GM21390 (cell line): ENCODE measurements at regions not wholly inside any gene's neighbourhood (a gene's known extent, or its start where the extent isn't known, plus 50 kb on each side); places are given as distances from the start of the nearest gene placed in this dataset.

Experiments used
- ATAC-seq: cut with Tn5 transposase; IDR thresholded peaks from one replicate; pipeline ENCODE4 v1.9.1; 2021; ENCODE audit not compliant: unreplicated experiment

GRCh38 chr4:45102716-45103115 lies 376.4 kb upstream of the GNPDA2 start:
- no peak for ATAC-seq

DNA sequence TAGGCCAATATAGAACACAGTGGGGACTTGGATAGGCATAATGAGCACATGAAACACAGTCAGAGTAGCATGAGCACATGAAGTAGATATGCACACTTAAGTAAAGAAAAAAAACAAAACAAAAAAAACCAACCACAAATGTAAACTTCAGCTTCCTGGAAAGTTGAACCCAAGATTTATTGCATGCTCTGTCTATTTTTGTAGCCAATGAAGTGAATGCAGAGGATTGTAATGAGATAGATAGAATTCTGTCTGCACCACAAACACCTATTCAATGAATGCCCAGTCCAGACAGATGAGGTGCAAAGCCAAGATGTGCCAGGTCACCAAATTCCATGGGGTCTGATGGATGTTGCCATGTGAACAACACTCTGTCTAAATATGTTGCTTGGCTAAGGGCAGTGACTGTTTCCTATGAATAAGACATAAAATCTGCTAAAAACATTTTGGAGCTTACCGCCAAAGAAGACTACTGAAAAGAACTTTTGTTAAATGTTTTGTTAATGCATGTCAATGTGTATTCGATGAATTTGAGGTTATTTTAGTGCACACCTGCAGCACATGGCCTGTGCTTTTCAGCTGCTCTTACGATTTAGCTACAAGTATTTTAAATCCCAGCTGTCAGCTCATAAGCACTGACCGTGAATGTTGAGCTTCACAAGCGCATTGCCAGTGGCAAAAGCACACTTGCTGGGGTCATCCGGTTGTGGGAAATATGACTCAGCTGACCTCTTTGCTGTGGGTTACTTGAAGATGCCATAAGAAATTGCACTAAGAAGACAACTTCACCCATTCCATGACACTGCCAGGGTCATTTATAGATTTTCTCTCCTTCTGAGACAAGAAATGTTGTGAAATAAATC lies 374.8 kb upstream of the GNPDA2 start:
- no peak for ATAC-seq

DNA sequence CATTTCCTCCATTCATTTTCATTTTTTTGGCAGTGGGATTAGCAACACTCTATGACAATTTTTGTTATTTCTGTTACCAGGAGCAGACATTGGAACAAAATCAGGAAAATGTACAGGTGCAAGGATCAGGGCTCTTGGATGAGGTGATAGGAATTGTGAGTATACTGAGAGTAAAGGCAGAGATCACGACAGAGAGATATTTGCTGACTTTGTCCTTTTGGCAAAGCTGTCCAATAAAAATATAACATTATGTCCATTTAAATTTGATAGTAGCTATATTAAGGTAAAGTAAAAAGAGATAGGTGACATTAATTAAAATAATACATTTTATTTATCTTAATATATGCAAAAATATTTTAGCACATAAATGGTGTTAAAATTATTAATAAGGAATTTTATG lies 373.1 kb upstream of the GNPDA2 start:
- no peak for ATAC-seq

DNA sequence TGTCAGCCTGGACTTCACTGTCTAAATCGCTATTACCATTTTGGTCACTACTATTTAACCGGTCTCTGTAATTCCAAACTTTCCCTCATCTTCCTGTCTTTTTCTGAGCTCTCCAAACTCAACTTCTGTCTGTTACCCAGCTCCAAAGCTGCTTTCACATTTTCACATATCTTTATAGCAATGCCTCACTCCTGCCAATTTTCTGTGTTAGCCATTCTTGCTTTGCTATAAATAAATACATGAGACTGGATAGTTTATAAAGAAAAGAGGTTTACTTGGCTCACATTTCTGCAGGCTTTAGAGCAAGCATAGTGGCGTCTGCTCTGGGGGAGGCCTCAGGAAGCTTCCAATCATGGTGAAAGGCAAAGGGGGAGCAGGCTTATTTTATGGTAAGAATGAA lies 368.3 kb upstream of the GNPDA2 start:
- ATAC-seq, result no peak

DNA sequence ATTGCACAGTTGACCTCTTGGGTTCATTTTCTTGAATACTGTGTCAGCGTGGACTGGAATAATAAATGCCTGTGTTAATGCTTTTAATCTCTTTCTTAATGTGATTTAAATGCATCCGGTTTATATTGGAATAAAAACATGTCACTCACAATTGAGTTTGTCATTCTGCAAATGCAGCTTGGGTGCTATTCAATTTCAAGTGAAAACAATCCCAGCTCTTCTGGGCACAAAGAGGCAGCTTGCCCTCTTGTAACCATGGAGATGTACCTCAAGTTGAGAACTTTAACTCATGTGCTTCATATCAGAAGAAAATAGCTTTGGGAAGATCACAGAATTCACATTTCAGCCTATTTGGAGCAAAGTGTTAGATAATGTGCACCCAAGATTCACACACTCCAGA lies 355.7 kb upstream of the GNPDA2 start:
- no peak for ATAC-seq

DNA sequence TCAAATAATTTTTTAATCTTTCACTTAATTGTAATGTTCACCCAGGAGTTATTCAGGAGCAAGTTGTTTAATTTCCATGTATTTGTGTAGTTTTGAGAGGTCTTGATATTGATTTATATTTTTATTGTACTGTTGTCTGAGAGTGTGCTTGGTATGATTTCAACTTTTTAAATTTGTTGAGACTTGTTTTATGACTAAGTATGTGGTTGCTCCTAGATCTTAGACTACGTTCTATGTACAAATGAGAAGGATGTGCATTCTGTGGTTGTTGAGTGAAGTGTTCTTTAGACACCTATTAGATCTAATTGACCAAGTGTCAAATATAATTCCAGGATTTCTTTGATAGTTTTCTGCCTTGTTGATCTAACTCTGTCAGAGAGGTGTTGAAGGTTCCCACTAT lies 353.3 kb upstream of the GNPDA2 start:
- no peak for ATAC-seq

- ATAC-seq, result no peak
Measured at GRCh38 chr4:45078201-45078600, 351.8 kb upstream of the GNPDA2 start.

- ATAC-seq, result peak; percentile 51
Measured at GRCh38 chr4:45072981-45073380, 346.6 kb upstream of the GNPDA2 start.

GRCh38 chr4:45064741-45065140 lies 338.4 kb upstream of the GNPDA2 start:
- ATAC-seq, result no peak

DNA sequence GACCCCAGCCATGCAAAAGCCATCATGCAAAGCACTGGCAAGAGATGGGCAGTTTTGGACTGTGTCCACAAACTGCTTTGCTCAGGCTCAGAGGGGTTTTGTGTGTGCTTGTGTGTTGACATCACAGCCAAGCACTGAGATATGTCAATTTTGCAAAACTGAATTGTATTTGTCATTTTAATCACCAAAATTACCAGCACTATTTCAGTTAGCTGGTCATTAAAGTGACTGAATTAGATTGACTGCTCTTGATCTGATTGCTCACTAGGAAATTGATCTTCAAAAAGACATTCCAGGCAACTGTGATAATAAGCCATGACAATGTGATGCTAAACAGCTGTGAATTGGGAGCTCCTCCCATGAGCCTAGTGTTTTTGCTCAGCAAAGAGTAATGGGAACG lies 337.3 kb upstream of the GNPDA2 start:
- no peak for ATAC-seq

GRCh38 chr4:45062935-45063545 lies 336.7 kb upstream of the GNPDA2 start:
- no peak for ATAC-seq

DNA sequence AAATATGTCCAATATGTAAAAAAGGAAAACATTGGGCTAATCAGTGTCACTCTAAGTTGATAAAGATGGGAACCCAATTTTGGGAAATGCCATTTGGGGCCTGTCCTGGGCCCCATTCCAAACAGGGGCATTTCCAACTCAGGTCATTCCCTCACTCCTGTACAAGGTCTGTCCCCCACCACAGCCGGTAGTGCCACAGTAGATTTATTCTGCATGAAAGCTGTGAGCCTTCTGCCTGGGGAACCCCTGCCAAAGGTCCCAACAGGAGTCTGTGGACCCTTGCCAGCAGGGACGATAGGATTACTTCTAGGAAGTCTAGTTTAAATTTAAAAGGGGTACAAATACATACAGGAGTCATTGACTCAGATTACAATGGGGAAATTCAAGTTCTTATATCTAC lies 317.6 kb upstream of the GNPDA2 start:
- no peak for ATAC-seq

- no peak for ATAC-seq
Measured at GRCh38 chr4:45036677-45037076, 310.3 kb upstream of the GNPDA2 start.

DNA sequence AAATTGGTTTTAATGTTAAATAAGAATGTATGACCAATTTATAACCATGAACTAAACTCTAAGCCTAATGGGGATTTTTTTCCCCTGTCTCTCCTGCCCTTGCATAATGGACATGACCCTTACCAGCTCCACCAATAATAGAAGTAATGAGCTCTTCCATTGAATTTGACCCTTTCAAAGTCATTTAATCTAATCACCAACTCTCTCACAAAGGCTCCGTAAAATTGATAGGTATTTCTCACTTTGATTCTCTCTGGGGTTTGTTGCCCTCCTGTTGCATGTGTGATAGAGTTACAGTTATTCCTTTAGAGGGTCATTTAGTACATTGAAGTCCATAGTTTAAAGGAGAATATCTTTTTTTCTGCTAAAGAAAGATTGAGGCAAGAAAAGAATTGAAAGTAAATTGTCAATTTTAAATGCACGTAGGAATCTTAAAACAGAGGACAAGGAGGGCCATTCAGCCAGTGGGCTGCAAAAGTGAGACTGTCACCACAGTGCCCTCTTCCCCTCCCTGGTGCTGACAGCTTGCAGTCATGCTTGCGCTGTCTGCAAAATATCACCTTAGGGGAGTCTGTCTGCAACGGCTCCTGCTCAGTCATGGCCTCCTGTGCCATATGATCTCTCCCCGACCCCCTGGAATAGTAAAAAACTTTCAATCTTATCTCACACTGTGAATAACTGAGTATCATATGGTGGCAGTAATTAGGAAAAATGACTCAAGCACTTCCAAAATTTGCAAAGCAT lies 307.5 kb upstream of the GNPDA2 start:
- no peak for ATAC-seq

DNA sequence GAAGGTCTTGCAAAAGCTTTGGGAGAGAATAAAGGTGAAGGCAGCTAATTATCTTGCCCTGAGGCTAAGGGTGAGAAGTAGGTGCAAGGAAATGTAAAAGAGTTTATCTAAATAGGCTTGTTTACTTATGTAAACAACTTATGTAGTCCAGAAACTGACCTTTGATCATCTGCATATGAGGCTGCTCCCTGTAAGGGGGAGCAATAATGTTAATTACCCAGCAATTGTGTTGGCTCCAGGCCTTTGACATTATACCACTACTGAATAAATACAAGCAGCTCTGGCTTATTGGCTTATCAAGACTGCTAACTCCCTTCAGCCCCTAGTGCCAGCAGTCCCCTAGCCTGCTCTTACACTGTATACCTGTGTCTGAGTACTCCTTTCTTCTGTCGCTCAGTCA lies 303.7 kb upstream of the GNPDA2 start:
- no peak for ATAC-seq

GRCh38 chr4:45007508-45007907 lies 281.2 kb upstream of the GNPDA2 start:
- ATAC-seq, result no peak

DNA sequence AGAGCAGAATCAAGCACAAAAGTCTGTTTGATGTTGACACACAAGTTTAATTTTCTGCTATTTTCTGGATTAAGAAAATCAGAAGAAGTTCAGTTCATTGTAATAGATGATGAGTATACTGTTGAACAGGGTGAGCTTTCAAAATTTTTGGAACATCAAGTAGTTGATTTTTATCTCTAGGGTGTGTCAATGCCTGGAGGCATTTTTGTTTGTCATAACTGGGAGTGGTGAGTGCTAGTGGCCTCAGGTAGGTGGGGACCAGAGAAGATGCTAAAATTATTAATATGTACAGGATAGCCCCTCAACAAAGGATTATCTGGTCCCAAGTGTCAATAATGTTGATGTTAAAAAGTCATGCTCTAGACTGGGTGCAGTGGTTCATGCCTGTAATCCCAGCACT lies 279.7 kb upstream of the GNPDA2 start:
- no peak for ATAC-seq

- ATAC-seq, result no peak
Measured at GRCh38 chr4:45004847-45005565, 278.6 kb upstream of the GNPDA2 start.

DNA sequence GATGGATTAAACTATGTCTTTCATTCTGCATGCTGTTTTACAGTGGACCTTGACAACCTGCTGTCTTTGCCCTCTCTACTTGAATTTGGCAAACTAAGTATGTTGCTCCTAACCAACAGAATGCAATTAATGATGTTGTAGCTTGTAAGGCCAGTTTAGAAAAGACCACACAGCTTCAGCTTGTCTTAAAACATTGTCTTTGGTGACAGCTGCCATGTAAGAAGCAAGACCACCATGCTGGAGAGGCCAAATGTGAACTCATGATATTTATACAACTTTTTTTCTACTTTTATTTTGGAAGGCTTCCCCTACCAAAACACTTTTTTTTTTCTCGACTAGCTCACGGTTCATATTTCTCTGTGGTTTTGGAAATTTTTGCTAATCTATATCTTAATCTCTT lies 278.0 kb upstream of the GNPDA2 start:
- no peak for ATAC-seq

- no peak for ATAC-seq
Measured at GRCh38 chr4:44996276-44996845, 270.0 kb upstream of the GNPDA2 start.

GRCh38 chr4:44988011-44988410 lies 261.7 kb upstream of the GNPDA2 start:
- ATAC-seq, result no peak
